SK-N-SH (cell line): ENCODE measurements at regions not wholly inside any gene's neighbourhood (a gene's known extent, or its start where the extent isn't known, plus 50 kb on each side); places are given as distances from the start of the nearest gene placed in this dataset.

Source experiments
- CTCF ChIA-PET: fragments of 300-600, 350-600 bp; formaldehyde crosslinking; extraction: SDS; loops from one replicate; lab custom pipeline; 2021; lab: Yijun Ruan, JAX
- POLR2A ChIA-PET: fragments of 350-600 bp; sonication (Branson Sonifier 250); formaldehyde crosslinking; extraction: SDS; loops from one replicate; lab custom pipeline; 2020; ENCODE audit warnings: antibody characterized with exemption, inconsistent platforms; lab: Yijun Ruan, JAX
- DNase-seq: peaks from one replicate; pipeline ENCODE4 v3.0.0; 2012
- H2AFZ ChIP-seq: fragments of 200-600 bp; sonication (generic); 2 replicates; pipeline ENCODE4 v1.8.1; 2016; ENCODE audit warnings: antibody characterized with exemption, mild to moderate bottlenecking, low read depth
- H3F3A ChIP-seq: fragments of 200-600 bp; sonication (generic); replicated peaks from 2 replicates; pipeline ENCODE3; 2016; ENCODE audit warnings: antibody characterized with exemption, mild to moderate bottlenecking; ENCODE audit not compliant: insufficient read depth
- H3K27ac ChIP-seq, 2 experiments: fragments of 200-500 bp in 1 of 2; fragments of 200-600 bp in 1 of 2; sonication (Bioruptor generic) in 1 of 2; sonication (generic), shearing (Covaris generic) in 1 of 2; 2 replicates each; pipeline versions ENCODE4 v1.5.1 to v1.6.1; 2014 to 2016; ENCODE audit warnings: low read depth in 2 of 2, inconsistent platforms in 1 of 2, low read length in 1 of 2, mild to moderate bottlenecking in 1 of 2, mixed read lengths in 1 of 2
- H3K27me3 ChIP-seq: fragments of 200-600 bp; sonication (generic), shearing (Covaris generic); 2 replicates; pipeline ENCODE4 v1.6.1; 2016; ENCODE audit warnings: mixed run types; ENCODE audit not compliant: insufficient read depth
- H3K36me3 ChIP-seq, 2 experiments: fragments of 200-500 bp in 1 of 2; fragments of 200-600 bp in 1 of 2; sonication (Bioruptor generic) in 1 of 2; sonication (generic) in 1 of 2; replicated peaks in 1 of 2; 2 replicates each; pipeline versions ENCODE3 to v1.5.1; 2014 to 2016; ENCODE audit warnings: low read length in 1 of 2, mild to moderate bottlenecking in 1 of 2; ENCODE audit not compliant: insufficient read depth in 2 of 2, control insufficient read depth in 1 of 2
- H3K4me1 ChIP-seq, 2 experiments: fragments of 200-500 bp in 1 of 2; fragments of 200-600 bp in 1 of 2; sonication (Bioruptor generic) in 1 of 2; sonication (generic), shearing (Covaris generic) in 1 of 2; 2 replicates each; pipeline versions ENCODE4 v1.5.1 to v1.6.1; 2014 to 2016; ENCODE audit warnings: low read depth in 1 of 2, low read length in 1 of 2, mixed run types in 1 of 2; ENCODE audit not compliant: insufficient read depth in 2 of 2, control insufficient read depth in 1 of 2
- H3K4me2 ChIP-seq: fragments of 200-600 bp; sonication (generic), shearing (Covaris generic); 2 replicates; pipeline ENCODE4 v1.6.1; 2017; ENCODE audit warnings: mixed run types
- H3K4me3 ChIP-seq, 2 experiments: fragments of 200-500 bp in 1 of 2; fragments of 200-600 bp in 1 of 2; sonication (Bioruptor generic) in 1 of 2; sonication (generic), shearing (Covaris generic) in 1 of 2; 2 replicates each; pipeline versions ENCODE4 v1.5.1 to v1.8.1; 2014 to 2016; ENCODE audit warnings: low read depth in 2 of 2, inconsistent platforms in 1 of 2, low read length in 1 of 2, mild to moderate bottlenecking in 1 of 2, mixed read lengths in 1 of 2, moderate library complexity in 1 of 2
- H3K79me2 ChIP-seq: fragments of 200-600 bp; sonication (generic); 2 replicates; pipeline ENCODE4 v1.8.1; 2017; ENCODE audit warnings: mild to moderate bottlenecking; ENCODE audit not compliant: insufficient read depth
- H3K9ac ChIP-seq: fragments of 200-600 bp; sonication (generic); 2 replicates; pipeline ENCODE4 v1.6.1; 2017; ENCODE audit warnings: mixed run types
- H3K9me2 ChIP-seq: fragments of 200-600 bp; sonication (generic); 2 replicates; pipeline ENCODE4 v1.6.1; 2017; ENCODE audit warnings: mixed run types
- H3K9me3 ChIP-seq: fragments of 200-600 bp; sonication (generic); 2 replicates; pipeline ENCODE4 v1.6.1; 2017; ENCODE audit warnings: mixed run types, mild to moderate bottlenecking, moderate library complexity
- H4K20me1 ChIP-seq: fragments of 200-600 bp; sonication (generic); 2 replicates; pipeline ENCODE4 v1.6.1; 2017; ENCODE audit warnings: mild to moderate bottlenecking, mixed run types; ENCODE audit not compliant: insufficient read depth
- CHD2 ChIP-seq: fragments of 150-350 bp; IDR thresholded peaks from 2 replicates; pipeline ENCODE4 v1.6.1; 2018; ENCODE audit warnings: low read length; ENCODE audit not compliant: partially characterized antibody
- CTCF ChIP-seq: fragments of 200-600 bp; sonication (generic); IDR thresholded peaks from 2 replicates; pipeline ENCODE4 v1.6.1; 2017; ENCODE audit warnings: antibody characterized with exemption, mild to moderate bottlenecking, moderate library complexity
- FOXM1 ChIP-seq: IDR thresholded peaks from 2 replicates; pipeline ENCODE4 v1.4.0; 2012; ENCODE audit warnings: low read depth, mild to moderate bottlenecking
- POLR2AphosphoS5 ChIP-seq: IDR thresholded peaks from 2 replicates; pipeline ENCODE4 v1.6.1; 2012; ENCODE audit warnings: low read depth, low read length
- RAD21 ChIP-seq: IDR thresholded peaks from 2 replicates; pipeline ENCODE4 v1.6.1; 2012; ENCODE audit warnings: mild to moderate bottlenecking, low read length
- RFX5 ChIP-seq: IDR thresholded peaks from 2 replicates; pipeline ENCODE4 v1.6.1; 2012; ENCODE audit warnings: mild to moderate bottlenecking, improper control_type of control experiment, low read length
- RXRA ChIP-seq: IDR thresholded peaks from 2 replicates; pipeline ENCODE4 v1.4.0; 2012; ENCODE audit warnings: low read depth, mild to moderate bottlenecking, borderline replicate concordance
- SIN3A ChIP-seq: IDR thresholded peaks from 2 replicates; pipeline ENCODE4 v1.6.1; 2012; ENCODE audit warnings: low read depth, mild to moderate bottlenecking, low read length, moderate library complexity, borderline replicate concordance
- SMC3 ChIP-seq: IDR thresholded peaks from 2 replicates; pipeline ENCODE4 v1.6.1; 2012; ENCODE audit warnings: low read depth, low read length, improper control_type of control experiment
- TEAD4 ChIP-seq: IDR thresholded peaks from 2 replicates; pipeline ENCODE4 v1.4.0; 2012; ENCODE audit warnings: mild to moderate bottlenecking, borderline replicate concordance; ENCODE audit not compliant: insufficient read depth
- YY1 ChIP-seq: IDR thresholded peaks from 2 replicates; pipeline ENCODE4 v1.4.0; 2012; ENCODE audit warnings: low read depth, mild to moderate bottlenecking
- WGBS: methylation state at CpG from one replicate; pipeline ENCODE4 v1.1.6; 2017; ENCODE audit warnings: low lambda C conversion rate; 5-methylcytosine and 5-hydroxymethylcytosine counted together
- TF ChIP-seq, protein P1 (sequence below): IDR thresholded peaks from 2 replicates; pipeline ENCODE4 v1.4.0; 2012; ENCODE audit warnings: low read depth

DNA sequence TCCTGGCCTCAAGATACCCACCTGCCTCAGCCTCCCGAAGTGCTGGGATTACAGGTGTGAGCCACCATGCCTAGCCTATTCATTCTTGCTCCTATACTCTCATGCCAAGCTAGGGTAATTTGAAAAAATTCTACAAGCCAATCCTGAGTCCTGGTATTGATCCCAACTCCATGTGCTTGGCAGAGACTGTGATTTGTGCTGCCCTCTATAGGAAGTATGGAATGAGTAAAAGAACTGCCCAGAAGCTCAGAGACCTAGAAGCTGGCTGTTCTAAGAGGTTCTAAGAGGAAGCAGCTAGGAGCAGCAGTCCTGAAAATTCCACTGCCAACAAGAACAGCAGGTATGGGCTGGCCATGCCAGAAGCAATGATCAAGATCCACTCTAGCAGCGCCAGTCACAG, 402.5 kb downstream of the PCNX1 start:
- no peaks in the 10 kb centered on the region for H3K27me3 ChIP-seq
- 68% methylated on average over 2 of the region's 2 CpGs for WGBS
- no peaks in the 10 kb centered on the region for H3K36me3 ChIP-seq
- no peak overlapping the region for H2AFZ ChIP-seq
- H3F3A ChIP-seq: no peaks in the 10 kb centered on the region
- no peak for DNase-seq
- no peaks in the 10 kb centered on the region for H4K20me1 ChIP-seq
- H3K9me2 ChIP-seq: no peaks in the 10 kb centered on the region
- H3K79me2 ChIP-seq: no peaks in the 10 kb centered on the region
- no peak overlapping the region for H3K27ac ChIP-seq
- ChIA-PET POLR2A (no interaction called here), CTCF (interaction anchor here (1.0 to 1.8 kb wide), 3 partner anchors 9 to 443 kb away, joined by 3 read pairs; no protein-coding TSS in a partner anchor)
- H3K9ac ChIP-seq: no peak overlapping the region
- no peaks in the 10 kb centered on the region for H3K9me3 ChIP-seq
- no peak overlapping the region for H3K4me2 ChIP-seq
- H3K4me1 ChIP-seq: no peaks in the 10 kb centered on the region
- TF ChIP-seq RAD21: peak; percentile 34; the same call in 1 of the 2 replicates
- TF ChIP-seq CTCF: peak; percentile 14; the same call in 1 of the 2 replicates
- 0 out of 2 replicates have a peak, but pooled peaks have one; percentile 4 for TF ChIP-seq SMC3
- TF ChIP-seq, protein P1, sequence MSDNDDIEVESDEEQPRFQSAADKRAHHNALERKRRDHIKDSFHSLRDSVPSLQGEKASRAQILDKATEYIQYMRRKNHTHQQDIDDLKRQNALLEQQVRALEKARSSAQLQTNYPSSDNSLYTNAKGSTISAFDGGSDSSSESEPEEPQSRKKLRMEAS: no peak
- no peak for TF ChIP-seq CHD2
- no peak for TF ChIP-seq FOXM1
- TF ChIP-seq, all 33 proteins: peak for 3
- H3K4me3 ChIP-seq: no peak overlapping the region

- Histone ChIP-seq H3K4me1 (no peaks in the 10 kb centered on the region), H3K27ac (no peak overlapping the region), H3K4me3 (no peak overlapping the region), H3F3A (no peaks in the 10 kb centered on the region), H3K36me3 (no peaks in the 10 kb centered on the region), H4K20me1 (no peaks in the 10 kb centered on the region), H3K9me3 (no peaks in the 10 kb centered on the region), H3K79me2 (no peaks in the 10 kb centered on the region), H3K9ac (no peak overlapping the region), H2AFZ (no peak overlapping the region), H3K27me3 (no peaks in the 10 kb centered on the region), H3K9me2 (no peaks in the 10 kb centered on the region), H3K4me2 (no peak overlapping the region)
- CTCF ChIA-PET: no interaction called here
- 83% methylated on average over 10 of the region's 10 CpGs for WGBS
- POLR2A ChIA-PET: no interaction called here
- TF ChIP-seq TEAD4 (no peak), RXRA (no peak), YY1 (no peak), SIN3A (no peak), POLR2AphosphoS5 (no peak), RFX5 (no peak)
- no peak for DNase-seq
Observed at GRCh38 chr14:71311061-71311460, 403.8 kb downstream of the PCNX1 start.
